ENCODE measurements at regions not wholly inside any gene's neighbourhood (a gene's known extent, or its start where the extent isn't known, plus 50 kb on each side); places are given as distances from the start of the nearest gene placed in this dataset.

DNA sequence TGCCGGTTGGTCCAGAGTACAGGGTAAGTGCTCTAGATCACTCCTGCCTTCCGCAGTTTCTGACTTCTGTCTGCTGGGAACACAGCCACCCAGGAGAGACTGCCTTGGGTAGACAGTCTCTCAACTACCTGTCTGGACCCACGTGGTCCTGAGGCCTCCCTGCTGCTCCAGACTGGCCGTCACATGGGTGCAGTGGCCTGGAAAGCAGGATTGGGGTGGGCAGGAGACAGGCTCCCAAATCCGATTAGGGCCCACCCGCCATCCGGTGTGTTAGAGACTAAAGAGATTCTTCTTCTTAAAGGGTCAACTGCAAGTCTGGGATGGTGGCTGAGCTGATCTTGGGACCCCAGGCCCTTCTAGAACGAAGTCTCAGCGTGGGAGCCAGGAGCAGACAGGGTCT lies 105.5 kb downstream of the EBNA1BP2 start:
- DNase-seq (ENCODE audit: extremely low spot score), result no peak
- TF ChIP-seq, protein P1, sequence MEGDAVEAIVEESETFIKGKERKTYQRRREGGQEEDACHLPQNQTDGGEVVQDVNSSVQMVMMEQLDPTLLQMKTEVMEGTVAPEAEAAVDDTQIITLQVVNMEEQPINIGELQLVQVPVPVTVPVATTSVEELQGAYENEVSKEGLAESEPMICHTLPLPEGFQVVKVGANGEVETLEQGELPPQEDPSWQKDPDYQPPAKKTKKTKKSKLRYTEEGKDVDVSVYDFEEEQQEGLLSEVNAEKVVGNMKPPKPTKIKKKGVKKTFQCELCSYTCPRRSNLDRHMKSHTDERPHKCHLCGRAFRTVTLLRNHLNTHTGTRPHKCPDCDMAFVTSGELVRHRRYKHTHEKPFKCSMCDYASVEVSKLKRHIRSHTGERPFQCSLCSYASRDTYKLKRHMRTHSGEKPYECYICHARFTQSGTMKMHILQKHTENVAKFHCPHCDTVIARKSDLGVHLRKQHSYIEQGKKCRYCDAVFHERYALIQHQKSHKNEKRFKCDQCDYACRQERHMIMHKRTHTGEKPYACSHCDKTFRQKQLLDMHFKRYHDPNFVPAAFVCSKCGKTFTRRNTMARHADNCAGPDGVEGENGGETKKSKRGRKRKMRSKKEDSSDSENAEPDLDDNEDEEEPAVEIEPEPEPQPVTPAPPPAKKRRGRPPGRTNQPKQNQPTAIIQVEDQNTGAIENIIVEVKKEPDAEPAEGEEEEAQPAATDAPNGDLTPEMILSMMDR (IDR thresholded peaks at IDR 0.05; ENCODE audit: control extremely low read depth, extremely low read depth, low read depth, missing control alignments), result no peak
- POLR2A ChIA-PET, result no interaction called here
- CTCF ChIA-PET, result interaction anchor here (1.3 kb wide), 1 partner anchor 144 kb away, joined by 5 read pairs; no protein-coding TSS in a partner anchor

DNA sequence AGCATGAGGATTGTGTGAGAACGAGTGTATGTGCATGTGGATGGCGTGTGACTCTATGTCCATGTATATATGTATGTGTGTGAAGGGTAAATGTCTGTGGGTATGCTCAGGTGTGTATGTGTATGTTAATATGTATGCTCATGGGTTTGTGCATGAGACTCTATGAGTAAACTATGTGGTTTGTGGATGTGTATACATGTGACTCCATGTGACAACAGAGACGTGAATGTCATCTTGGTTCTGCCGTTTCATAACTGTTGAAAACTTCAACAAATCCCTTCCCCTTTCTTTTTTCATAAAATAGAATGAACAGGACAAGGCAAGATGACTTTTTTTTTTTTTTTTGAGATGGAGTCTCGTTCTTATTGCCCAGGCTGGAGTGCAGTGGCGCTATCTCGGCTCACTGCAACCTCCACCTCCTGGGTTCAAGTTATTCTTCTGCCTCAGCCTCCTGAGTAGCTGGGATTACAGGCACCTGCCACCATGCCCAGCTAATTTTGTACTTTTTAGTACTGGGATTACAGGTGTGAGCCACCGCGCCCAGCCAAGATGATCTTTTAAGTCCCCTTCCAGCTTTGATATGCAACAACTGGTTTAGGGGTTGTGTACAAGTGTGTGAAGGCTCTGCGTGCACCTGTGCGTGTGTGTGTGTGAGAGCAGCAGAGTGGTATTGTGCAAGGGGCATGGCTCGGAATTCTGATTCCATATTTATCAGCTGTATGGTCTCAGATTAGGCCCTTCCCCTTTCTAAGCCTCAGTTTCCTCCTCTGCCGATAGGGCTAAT lies 106.3 kb downstream of the EBNA1BP2 start:
- ChIA-PET POLR2A (no interaction called here), CTCF (interaction anchor here (2.3 kb wide), 1 partner anchor 7 kb away, joined by 18 read pairs; no protein-coding TSS in a partner anchor)
- TF ChIP-seq, protein P1 (IDR thresholded peaks at IDR 0.05; ENCODE audit: control extremely low read depth, extremely low read depth, low read depth, missing control alignments), result no peak
- no peak for DNase-seq (ENCODE audit: extremely low spot score)

DNA sequence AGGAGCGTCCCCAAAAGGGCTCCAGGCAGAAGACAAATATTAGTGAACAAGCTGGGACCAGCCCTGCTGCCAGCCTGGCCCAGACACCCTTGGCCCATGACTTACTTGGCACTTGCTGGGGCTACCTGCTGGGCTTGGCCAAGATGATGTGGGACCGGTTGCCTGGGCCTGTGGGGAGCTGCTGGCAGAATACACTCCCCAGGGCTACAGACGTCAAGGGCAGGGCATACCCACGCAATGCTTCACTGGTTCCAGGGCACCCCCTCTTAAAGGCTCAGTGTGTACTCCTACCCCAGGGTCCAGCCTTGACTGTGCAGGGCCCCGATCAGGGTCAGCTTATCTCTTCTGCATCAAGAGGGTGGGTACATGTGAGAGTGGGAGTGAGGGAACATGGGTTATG lies 106.5 kb upstream of the SLC2A1 start:
- TF ChIP-seq, protein P1 (IDR thresholded peaks at IDR 0.05; ENCODE audit: control extremely low read depth, extremely low read depth, low read depth, missing control alignments), result no peak
- ChIA-PET POLR2A (no interaction called here), CTCF (interaction anchor here (1.3 to 2.3 kb wide), 6 partner anchors 8 to 287 kb away, joined by 4 to 18 read pairs (median 6); no protein-coding TSS in a partner anchor)
- no peak for DNase-seq (ENCODE audit: extremely low spot score)

DNA sequence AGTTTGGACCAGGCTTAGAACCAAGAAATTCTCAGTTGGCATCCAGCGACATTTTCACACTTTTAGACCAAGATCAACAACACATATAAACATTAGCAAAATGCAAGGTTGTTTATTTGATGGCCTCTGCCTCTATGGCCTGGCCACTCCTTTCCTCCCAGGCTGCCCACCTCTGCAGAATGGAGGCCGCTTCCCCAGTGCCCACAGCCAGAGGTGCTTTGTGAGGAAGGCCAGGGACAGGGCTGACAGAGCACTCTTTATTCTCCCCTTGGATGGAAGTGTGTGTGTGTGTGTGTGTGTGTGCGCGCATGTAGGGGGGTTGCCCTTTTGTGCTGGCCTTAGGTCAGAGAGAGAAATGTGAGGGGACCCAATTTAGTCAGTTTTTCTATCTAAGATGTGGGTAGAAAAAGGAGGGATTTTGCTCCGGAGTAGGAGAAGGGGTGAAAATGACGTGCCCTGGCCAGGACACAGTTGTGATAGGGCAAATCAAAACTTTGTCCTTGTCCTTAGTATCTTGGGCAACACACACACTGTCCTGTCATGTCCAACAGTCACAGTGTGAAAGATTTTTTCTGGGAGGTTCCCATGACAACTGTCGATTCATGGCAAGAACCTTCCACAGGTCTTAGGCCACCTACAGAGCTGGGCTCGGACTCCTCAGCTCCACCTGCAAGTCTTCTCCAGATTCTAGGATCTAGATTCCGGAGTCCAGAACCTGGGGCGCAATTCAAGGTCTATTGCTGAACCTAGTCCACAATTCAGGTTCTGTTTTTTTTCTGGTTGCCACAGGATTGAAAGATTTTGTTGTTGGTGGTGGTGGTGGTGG lies 104.9 kb upstream of the SLC2A1 start:
- no peak for DNase-seq (ENCODE audit: extremely low spot score)
- CTCF ChIA-PET, result interaction anchor here (1.3 to 2.3 kb wide), 7 partner anchors 10 to 285 kb away, joined by 3 to 18 read pairs (median 5); no protein-coding TSS in a partner anchor
- TF ChIP-seq, protein P1 (IDR thresholded peaks at IDR 0.05; ENCODE audit: control extremely low read depth, extremely low read depth, low read depth, missing control alignments), result no peak
- POLR2A ChIA-PET, result no interaction called here

DNA sequence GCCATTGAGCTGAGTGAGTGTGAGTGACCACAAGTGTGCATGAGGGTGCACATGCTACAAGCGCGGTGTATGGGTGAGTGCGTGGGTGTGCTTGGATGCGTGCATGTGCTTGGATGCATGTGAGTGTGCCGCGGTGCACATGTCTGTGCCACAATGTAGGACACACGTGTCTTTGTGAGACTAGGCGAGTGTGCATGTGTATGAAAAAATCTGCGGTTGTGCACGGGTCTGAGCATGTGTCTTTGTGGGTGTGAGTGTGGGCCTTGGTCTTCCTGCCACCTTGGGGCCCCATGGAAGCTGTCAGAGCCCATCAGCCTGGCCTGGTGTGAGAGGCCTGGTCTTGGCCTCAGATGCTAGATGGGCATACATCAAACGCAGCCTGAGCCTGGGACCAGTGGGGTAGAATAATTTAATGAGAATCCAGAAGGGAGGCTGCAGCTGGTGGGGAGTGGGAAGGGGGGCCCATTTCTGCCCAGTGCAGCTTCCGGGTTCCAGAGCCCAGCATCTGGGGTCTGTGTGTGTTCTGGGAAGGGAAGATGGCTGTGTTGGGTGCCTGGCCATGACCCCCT lies 103.9 kb upstream of the SLC2A1 start:
- ChIA-PET POLR2A (no interaction called here), CTCF (interaction anchor here (1.6 kb wide), 1 partner anchor 11 kb away, joined by 7 read pairs; no protein-coding TSS in a partner anchor)
- TF ChIP-seq, protein P1 (IDR thresholded peaks at IDR 0.05; ENCODE audit: control extremely low read depth, extremely low read depth, low read depth, missing control alignments), result no peak
- no peak for DNase-seq (ENCODE audit: extremely low spot score)

DNA sequence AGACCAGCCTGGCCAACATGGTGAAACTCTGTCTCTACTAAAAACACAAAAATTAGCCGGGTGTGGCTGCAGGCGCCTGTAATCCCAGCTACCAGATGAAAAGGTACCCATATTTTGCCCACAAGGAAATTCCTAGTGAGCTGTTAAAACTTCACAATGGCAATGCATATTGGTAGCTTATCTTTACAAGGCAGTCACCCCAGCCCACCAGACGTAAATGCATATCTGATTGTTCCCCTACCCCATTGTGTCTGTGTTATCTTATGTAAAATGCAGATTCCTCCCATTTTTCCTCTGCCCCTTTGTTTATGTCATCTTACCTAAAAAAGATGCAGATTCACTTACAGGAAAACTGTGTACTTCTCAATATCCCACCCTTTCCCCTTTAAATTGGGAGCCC lies 103.1 kb upstream of the SLC2A1 start:
- TF ChIP-seq, protein P1 (IDR thresholded peaks at IDR 0.05; ENCODE audit: control extremely low read depth, extremely low read depth, low read depth, missing control alignments), result no peak
- DNase-seq (ENCODE audit: extremely low spot score), result no peak
- ChIA-PET POLR2A (interaction anchor here (0.6 to 0.7 kb wide), 2 partner anchors 724 to 958 kb away, joined by 3 read pairs; no protein-coding TSS in a partner anchor), CTCF (interaction anchor here (0.9 to 1.6 kb wide), 2 partner anchors 12 to 13 kb away, joined by 4 to 7 read pairs; no protein-coding TSS in a partner anchor)

Data from GM10248 (cell line).